HG02885 (cell line): ENCODE measurements at regions not wholly inside any gene's neighbourhood (a gene's known extent, or its start where the extent isn't known, plus 50 kb on each side); places are given as distances from the start of the nearest gene placed in this dataset.

Source experiments
- ATAC-seq: cut with Tn5 transposase; IDR thresholded peaks from one replicate; pipeline ENCODE4 v1.9.1; 2021; ENCODE audit warnings: mild to moderate bottlenecking; ENCODE audit not compliant: unreplicated experiment, poor library complexity

GRCh38 chr10:70939441-70940003 is 51.2 kb upstream of the PCBD1 start:
- no peak for ATAC-seq

DNA sequence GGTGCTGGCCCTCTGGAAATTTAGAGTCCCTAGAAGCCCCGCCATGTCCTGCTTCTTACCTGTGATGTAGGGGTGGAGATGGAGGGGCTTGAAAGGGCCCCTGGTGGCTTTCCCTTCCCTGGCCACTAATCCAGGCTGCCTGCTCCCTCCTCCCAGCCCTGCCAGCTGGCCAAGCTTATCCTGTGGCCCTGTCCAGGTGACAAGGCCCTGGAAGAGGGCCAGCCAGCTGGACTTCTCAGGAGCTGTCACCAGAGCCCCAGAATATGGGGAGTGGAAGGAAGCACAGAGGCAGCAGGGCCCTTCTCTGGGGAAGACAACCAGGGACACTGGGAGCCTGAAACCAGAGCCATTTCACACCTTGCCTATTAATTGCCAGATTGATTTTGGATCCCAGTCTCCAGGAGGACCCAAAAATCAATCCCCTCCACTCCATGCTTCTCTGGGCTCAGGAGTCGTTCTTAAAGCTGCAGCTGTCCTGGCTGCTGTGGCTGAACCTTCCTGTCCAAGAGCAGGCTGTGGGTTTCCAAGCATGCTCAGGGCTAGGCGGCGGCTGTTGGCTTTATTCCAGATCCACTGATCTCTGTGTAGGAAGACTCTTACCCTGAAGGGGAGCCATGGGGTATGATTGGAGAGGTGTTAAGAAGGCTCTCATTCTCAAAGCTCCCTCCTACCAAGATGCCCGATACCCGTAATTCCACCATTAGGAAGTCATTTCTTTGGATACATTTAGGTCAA is 52.6 kb upstream of the PCBD1 start:
- ATAC-seq, result no peak

GRCh38 chr10:70942125-70942524 is 53.8 kb upstream of the PCBD1 start:
- ATAC-seq, result no peak

DNA sequence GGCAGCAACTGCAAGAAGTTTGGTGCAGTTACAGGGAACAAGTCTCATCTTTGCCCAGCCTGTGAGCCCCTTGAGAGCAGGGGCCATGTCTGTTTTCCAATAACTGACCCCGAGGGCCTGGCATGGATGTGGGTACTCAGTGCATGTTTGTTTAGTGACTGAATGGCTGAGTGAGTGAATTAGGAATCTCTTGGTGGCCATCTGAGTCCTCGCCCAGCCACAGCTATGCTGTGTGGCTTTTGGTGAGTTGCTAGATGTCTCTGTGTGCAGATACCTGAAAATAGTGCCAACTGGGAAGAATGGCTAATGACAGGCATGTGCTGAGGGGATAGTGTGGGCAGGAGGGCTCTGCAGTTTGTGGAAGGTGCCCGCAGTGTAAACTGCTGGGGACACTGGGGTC is 54.4 kb upstream of the PCBD1 start:
- no peak for ATAC-seq

DNA sequence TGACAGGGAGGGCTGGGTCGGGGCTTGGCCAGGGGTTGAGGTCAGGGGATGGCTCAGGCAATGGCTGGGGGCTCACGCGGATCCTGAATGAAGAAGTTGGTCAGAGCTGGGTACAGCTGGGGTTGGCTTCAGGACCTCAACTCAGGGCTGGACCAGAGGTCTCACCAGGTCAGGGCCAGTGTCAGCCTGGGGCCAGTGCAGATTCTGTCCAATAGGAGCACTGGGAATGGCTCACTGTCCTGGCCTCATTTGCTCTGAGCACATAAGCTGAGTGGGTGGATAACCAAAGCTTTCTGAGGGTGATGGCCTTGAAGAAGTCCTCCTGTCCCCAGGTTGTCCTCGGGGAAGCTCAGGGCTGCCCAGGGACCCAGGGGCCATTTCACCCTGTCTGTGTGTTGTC is 54.9 kb upstream of the PCBD1 start:
- ATAC-seq, result no peak

GRCh38 chr10:70943841-70944466 is 55.6 kb upstream of the PCBD1 start:
- ATAC-seq, result no peak

- ATAC-seq, result no peak
Measured at GRCh38 chr10:70950037-70950436, 61.7 kb upstream of the PCBD1 start.

DNA sequence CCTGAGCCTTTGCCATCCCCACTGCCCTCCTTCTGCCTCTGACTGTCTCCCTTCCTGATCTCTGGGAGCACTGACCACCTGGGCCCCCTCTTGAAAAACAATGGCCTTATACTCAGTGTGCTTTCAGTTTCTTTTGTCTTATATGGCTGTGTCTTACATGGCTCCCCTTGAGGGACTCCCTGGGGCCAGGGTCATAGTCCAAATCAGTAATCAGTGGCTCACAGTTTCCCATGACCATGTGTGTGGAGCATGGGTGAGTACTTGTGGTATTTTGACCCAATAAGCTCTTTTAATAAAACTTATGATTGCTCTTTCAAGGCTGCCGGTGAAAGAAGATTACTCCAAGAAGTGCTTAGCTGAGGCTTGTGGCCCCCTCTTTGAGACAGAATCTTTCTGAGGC is 62.4 kb upstream of the PCBD1 start:
- no peak for ATAC-seq

DNA sequence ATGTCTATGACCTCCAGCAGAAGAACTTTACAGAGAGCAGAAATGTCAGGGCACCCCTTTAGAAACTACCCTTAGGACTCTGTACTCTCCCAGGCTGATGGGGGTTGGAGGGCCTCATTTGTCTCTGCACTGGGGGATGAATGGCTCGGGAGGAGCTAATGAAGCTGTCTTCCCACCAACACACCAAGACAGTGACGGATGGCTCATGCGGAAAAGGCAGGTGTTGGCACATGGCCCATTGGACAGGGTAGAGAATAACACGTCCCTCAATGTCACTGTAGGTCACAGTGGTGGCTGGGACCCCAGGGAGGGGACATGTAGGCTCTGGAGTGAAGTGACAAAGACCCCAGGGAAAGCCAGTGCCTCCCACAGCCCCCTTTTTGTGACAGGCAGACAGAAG is 64.0 kb upstream of the PCBD1 start:
- no peak for ATAC-seq

DNA sequence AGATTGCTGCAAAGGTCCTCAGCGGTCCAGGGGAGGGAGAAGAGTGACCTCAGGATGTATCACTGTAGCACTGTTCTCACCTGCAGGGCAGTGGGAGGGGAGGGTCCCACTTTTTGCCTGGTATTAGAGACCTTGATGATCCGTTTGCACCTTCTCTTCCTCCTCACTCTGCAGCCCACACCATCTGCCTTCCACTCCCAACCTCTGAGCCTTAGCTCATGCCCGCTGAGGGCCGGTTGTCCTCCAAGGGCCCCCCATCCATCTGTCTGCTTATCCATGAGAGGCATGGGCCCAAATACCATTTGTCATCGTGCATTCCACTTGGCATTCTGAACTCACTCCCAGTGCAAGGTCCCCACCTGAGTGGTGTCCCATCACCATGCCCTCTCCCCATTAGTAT is 64.6 kb upstream of the PCBD1 start:
- ATAC-seq, result no peak

DNA sequence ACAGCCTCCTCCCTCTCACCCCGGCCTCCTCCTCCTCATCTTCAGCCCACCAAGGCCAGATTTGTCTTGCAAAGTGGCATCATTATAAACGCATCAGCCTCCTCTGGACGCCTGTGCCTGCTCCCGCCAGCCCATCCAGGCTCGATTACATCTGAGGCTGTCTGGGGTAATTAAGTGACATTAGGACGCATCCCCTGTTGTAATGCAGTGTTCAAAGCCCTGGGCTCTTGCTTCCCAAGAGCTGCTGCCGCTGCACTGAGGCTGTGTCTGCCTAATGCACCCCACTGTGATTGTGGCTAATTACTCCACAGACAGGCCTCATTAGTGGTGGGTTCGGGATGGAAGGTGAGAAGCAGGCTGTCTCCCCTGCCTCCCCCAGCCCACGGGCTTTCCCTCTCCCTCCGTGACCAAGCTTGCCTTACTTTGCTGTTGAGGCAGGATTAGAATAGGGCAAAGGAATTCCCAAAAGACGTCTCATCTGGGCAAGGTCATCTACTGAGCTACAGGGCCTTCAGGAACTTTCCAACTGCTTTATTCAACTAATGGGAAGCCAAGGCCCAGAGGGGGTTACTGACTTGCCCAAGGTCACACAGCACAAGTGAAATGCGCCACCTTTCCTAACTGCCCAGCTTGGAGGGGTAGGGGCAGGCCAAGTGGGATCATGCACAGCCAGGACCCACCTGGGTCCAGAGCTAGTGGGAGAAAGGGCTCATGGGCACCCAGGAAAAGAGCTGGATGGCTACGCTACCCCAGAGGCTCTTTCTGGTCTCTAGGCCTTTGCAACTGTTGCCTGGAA is 66.2 kb upstream of the PCBD1 start:
- no peak for ATAC-seq

- ATAC-seq, result no peak
Measured at GRCh38 chr10:70956029-70956759, 67.8 kb upstream of the PCBD1 start.

- ATAC-seq, result no peak
Measured at GRCh38 chr10:70958396-70958795, 70.0 kb upstream of the PCBD1 start.

DNA sequence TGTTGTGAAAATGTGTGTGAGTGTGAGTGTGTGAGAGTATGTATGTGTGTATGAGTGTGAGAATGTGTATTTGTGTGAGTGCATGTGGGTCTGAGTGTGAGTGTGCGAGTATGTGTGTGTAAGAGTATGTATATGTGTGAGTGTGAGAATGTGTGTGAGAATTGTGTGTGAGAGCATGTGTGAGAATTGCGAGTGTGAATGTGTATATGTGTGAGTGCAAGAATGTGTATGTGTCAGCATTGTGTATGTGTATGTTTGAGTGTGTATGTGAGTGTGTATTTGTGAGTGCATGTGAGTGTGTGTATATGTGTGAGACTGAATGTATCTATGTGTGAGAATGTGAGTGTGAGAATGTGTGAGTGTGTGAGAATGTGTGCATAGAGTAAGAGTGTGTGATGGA is 72.0 kb upstream of the PCBD1 start:
- ATAC-seq, result no peak

GRCh38 chr10:70960783-70961570 is 72.6 kb upstream of the PCBD1 start:
- ATAC-seq, result no peak

DNA sequence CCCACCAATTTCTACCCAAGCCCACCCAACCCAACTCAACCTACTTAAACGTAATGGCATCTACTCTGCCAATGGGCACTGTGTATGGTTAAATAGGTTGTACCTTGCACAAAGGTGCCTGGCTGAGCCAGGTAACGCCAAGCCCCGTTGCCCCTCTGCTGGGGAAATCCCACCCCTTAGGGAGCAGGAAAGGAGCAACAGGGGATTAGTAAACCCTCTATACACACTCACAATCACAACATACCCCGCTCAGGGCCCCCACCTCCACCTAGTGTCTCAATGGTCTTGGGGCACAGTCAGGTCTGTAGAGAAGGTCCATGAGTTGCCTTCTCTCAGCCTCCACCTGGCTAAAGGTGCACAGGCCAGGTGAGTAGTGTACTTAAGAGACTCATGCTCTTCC is 74.3 kb upstream of the PCBD1 start:
- no peak for ATAC-seq

DNA sequence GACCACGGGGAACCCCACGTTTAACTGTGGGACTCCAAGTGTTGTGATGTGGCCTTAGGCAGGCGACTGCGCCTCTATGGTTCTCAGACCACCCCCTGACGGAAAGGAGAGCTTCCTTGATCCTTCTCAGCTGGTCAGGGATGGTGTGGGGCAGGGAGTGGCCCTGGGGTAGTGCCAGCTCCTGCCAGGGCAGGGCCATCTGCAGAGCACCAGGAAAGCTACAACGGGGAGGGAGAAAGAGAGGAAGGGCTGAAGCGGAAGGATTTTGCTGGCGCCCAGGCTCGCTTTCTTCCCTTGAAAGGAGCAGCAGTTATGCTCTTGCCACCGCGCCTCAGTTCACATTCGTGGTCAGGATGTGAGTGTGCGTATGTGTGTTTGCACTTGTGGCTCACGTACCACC is 74.9 kb upstream of the PCBD1 start:
- no peak for ATAC-seq

- no peak for ATAC-seq
Measured at GRCh38 chr10:70964245-70964644, 75.9 kb upstream of the PCBD1 start.

DNA sequence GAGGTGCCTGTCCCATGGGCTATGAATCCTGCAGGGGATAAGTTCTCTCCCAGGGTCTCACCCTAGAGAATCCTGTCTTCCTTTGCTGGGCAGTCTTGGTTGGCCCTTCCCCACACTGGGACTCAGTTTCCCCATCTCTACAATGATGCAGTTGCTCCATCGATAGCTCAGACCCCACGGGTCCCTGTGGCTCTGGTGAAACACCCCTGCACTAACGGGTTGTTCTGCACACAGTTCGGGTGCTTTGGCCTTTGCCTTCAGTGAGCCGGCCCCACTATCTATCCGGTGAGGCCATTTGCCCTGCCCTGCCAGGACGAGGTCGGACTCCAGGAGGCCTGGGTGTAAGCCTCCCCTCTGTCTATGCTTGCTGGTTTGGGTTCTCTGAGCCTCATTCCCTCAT is 76.5 kb upstream of the PCBD1 start:
- ATAC-seq, result no peak

GRCh38 chr10:70965566-70965965 is 77.2 kb upstream of the PCBD1 start:
- no peak for ATAC-seq
